ENCODE measurements at regions not wholly inside any gene's neighbourhood (a gene's known extent, or its start where the extent isn't known, plus 50 kb on each side); places are given as distances from the start of the nearest gene placed in this dataset.

GRCh38 chr4:30904215-30904555 lies 184.0 kb downstream of the PCDH7 start (continued):
- TF ChIP-seq KDM1A (IDR thresholded peaks at IDR 0.05; ENCODE audit: borderline replicate concordance, low read length) = no peak
- TF ChIP-seq, protein P1, sequence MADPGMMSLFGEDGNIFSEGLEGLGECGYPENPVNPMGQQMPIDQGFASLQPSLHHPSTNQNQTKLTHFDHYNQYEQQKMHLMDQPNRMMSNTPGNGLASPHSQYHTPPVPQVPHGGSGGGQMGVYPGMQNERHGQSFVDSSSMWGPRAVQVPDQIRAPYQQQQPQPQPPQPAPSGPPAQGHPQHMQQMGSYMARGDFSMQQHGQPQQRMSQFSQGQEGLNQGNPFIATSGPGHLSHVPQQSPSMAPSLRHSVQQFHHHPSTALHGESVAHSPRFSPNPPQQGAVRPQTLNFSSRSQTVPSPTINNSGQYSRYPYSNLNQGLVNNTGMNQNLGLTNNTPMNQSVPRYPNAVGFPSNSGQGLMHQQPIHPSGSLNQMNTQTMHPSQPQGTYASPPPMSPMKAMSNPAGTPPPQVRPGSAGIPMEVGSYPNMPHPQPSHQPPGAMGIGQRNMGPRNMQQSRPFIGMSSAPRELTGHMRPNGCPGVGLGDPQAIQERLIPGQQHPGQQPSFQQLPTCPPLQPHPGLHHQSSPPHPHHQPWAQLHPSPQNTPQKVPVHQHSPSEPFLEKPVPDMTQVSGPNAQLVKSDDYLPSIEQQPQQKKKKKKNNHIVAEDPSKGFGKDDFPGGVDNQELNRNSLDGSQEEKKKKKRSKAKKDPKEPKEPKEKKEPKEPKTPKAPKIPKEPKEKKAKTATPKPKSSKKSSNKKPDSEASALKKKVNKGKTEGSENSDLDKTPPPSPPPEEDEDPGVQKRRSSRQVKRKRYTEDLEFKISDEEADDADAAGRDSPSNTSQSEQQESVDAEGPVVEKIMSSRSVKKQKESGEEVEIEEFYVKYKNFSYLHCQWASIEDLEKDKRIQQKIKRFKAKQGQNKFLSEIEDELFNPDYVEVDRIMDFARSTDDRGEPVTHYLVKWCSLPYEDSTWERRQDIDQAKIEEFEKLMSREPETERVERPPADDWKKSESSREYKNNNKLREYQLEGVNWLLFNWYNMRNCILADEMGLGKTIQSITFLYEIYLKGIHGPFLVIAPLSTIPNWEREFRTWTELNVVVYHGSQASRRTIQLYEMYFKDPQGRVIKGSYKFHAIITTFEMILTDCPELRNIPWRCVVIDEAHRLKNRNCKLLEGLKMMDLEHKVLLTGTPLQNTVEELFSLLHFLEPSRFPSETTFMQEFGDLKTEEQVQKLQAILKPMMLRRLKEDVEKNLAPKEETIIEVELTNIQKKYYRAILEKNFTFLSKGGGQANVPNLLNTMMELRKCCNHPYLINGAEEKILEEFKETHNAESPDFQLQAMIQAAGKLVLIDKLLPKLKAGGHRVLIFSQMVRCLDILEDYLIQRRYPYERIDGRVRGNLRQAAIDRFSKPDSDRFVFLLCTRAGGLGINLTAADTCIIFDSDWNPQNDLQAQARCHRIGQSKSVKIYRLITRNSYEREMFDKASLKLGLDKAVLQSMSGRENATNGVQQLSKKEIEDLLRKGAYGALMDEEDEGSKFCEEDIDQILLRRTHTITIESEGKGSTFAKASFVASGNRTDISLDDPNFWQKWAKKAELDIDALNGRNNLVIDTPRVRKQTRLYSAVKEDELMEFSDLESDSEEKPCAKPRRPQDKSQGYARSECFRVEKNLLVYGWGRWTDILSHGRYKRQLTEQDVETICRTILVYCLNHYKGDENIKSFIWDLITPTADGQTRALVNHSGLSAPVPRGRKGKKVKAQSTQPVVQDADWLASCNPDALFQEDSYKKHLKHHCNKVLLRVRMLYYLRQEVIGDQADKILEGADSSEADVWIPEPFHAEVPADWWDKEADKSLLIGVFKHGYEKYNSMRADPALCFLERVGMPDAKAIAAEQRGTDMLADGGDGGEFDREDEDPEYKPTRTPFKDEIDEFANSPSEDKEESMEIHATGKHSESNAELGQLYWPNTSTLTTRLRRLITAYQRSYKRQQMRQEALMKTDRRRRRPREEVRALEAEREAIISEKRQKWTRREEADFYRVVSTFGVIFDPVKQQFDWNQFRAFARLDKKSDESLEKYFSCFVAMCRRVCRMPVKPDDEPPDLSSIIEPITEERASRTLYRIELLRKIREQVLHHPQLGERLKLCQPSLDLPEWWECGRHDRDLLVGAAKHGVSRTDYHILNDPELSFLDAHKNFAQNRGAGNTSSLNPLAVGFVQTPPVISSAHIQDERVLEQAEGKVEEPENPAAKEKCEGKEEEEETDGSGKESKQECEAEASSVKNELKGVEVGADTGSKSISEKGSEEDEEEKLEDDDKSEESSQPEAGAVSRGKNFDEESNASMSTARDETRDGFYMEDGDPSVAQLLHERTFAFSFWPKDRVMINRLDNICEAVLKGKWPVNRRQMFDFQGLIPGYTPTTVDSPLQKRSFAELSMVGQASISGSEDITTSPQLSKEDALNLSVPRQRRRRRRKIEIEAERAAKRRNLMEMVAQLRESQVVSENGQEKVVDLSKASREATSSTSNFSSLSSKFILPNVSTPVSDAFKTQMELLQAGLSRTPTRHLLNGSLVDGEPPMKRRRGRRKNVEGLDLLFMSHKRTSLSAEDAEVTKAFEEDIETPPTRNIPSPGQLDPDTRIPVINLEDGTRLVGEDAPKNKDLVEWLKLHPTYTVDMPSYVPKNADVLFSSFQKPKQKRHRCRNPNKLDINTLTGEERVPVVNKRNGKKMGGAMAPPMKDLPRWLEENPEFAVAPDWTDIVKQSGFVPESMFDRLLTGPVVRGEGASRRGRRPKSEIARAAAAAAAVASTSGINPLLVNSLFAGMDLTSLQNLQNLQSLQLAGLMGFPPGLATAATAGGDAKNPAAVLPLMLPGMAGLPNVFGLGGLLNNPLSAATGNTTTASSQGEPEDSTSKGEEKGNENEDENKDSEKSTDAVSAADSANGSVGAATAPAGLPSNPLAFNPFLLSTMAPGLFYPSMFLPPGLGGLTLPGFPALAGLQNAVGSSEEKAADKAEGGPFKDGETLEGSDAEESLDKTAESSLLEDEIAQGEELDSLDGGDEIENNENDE (IDR thresholded peaks at IDR 0.05; ENCODE audit: insufficient replicate concordance, low read length) = no peak
- TF ChIP-seq MAFK (IDR thresholded peaks at IDR 0.05; ENCODE audit: low read depth, low read length) = no peak
